ENCODE measurements at regions not wholly inside any gene's neighbourhood (a gene's known extent, or its start where the extent isn't known, plus 50 kb on each side); places are given as distances from the start of the nearest gene placed in this dataset.
"Not testable (repeated sequence)": the region's sequence is repeated elsewhere in the genome, so short reads cannot be mapped to it uniquely, and the experiment has no call there.

DNA sequence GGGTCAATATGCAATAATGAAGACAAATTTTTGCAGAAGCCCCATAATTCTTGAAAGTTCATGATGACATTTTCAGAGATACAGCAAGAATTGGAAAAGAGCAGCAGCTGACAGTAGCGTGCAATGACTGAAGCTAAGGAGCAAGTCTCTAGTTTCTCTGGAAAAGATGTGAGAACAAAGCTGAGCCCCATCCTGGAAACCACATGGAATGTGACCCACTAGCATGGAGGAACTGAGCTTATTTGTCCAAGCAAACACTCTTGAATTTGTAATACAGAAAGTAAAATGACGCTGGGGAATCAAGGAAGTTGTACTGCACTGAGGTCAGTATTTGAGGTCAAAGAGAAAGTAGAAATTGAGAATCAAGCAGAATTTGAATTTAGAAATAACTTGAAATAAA is 1447.2 kb downstream of the FSTL5 start:
- no peak for DNase-seq (ENCODE audit: unreplicated experiment)
- POLR2A ChIA-PET, result interaction anchor here (0.7 kb wide), 1 partner anchor 17 kb away, joined by 4 read pairs; no protein-coding TSS in a partner anchor
- TF ChIP-seq, protein P1, sequence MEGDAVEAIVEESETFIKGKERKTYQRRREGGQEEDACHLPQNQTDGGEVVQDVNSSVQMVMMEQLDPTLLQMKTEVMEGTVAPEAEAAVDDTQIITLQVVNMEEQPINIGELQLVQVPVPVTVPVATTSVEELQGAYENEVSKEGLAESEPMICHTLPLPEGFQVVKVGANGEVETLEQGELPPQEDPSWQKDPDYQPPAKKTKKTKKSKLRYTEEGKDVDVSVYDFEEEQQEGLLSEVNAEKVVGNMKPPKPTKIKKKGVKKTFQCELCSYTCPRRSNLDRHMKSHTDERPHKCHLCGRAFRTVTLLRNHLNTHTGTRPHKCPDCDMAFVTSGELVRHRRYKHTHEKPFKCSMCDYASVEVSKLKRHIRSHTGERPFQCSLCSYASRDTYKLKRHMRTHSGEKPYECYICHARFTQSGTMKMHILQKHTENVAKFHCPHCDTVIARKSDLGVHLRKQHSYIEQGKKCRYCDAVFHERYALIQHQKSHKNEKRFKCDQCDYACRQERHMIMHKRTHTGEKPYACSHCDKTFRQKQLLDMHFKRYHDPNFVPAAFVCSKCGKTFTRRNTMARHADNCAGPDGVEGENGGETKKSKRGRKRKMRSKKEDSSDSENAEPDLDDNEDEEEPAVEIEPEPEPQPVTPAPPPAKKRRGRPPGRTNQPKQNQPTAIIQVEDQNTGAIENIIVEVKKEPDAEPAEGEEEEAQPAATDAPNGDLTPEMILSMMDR (IDR thresholded peaks at IDR 0.05; ENCODE audit: unreplicated experiment), result no peak
- no peaks in the 10 kb centered on the region for H3K36me3 Mint-ChIP-seq (ENCODE audit: insufficient read depth, unreplicated experiment)
- CTCF ChIA-PET, result interaction anchor here (1.1 kb wide), 1 partner anchor 15 kb away, joined by 3 read pairs; no protein-coding TSS in a partner anchor
- no peak overlapping the region for H3K27ac Mint-ChIP-seq (ENCODE audit: low read depth, unreplicated experiment)
- no peaks in the 10 kb centered on the region for H3K27me3 Mint-ChIP-seq (ENCODE audit: insufficient read depth, unreplicated experiment)
- H3K4me3 Mint-ChIP-seq (ENCODE audit: unreplicated experiment), result no peak overlapping the region
- H3K4me1 Mint-ChIP-seq (ENCODE audit: insufficient read depth, unreplicated experiment), result no peaks in the 10 kb centered on the region
- no TSS peak for BruUV-seq (replicated peaks)
- no peaks in the 10 kb centered on the region for H3K9me3 Mint-ChIP-seq (ENCODE audit: unreplicated experiment)
- intact Hi-C loops (cut with micrococcal nuclease), result no loop called here

DNA sequence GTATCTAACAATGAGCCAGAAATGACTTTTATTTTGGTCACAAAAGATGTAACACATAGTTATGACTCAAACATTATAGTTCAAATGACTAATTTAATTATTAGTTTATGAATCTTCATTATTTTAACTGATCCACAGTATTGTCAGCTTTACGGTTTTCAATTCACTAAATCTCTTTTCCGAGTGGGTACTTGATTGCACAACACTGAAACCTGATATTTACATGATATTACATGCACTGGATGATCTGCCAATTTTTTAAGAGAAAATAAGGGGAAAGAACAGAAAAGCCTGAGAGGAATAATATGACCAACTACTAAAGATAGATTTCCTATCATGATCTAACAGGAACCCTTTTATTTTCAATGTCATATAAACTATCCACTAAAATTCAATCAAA is 1446.0 kb downstream of the FSTL5 start:
- ChIA-PET POLR2A (no interaction called here), CTCF (no interaction called here)
- intact Hi-C loops (cut with micrococcal nuclease), result no loop called here
- DNase-seq (ENCODE audit: unreplicated experiment), result no peak
- Mint-ChIP-seq H3K4me1 (ENCODE audit: insufficient read depth, unreplicated experiment) (no peaks in the 10 kb centered on the region), H3K27me3 (ENCODE audit: insufficient read depth, unreplicated experiment) (no peaks in the 10 kb centered on the region), H3K27ac (ENCODE audit: low read depth, unreplicated experiment) (no peak overlapping the region), H3K36me3 (ENCODE audit: insufficient read depth, unreplicated experiment) (no peaks in the 10 kb centered on the region), H3K9me3 (ENCODE audit: unreplicated experiment) (no peaks in the 10 kb centered on the region), H3K4me3 (ENCODE audit: unreplicated experiment) (no peak overlapping the region)
- BruUV-seq (replicated peaks), result no TSS peak
- TF ChIP-seq, protein P1 (IDR thresholded peaks at IDR 0.05; ENCODE audit: unreplicated experiment), result no peak

DNA sequence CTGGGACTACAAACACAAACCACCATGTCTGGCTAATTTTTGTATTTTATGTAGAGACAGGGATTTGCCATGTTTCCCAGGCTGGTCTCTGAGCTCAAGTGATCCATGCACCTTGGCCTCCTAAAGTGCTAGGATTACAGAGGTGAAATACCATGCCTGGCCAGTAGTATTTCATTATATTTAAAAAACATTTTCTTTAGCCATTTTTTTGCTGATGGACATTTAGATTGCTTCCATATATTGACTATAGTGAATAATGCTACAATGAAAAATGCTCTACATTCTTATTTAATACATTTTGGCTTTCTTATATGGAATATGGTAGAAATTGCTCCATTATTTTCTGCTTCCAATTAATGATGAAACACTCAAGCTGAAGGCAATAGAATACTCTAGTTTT is 1439.7 kb downstream of the FSTL5 start:
- POLR2A ChIA-PET, result no interaction called here
- Mint-ChIP-seq H3K9me3 (ENCODE audit: unreplicated experiment) (no peaks in the 10 kb centered on the region), H3K4me3 (ENCODE audit: unreplicated experiment) (no peak overlapping the region), H3K27ac (ENCODE audit: low read depth, unreplicated experiment) (no peak overlapping the region), H3K27me3 (ENCODE audit: insufficient read depth, unreplicated experiment) (no peaks in the 10 kb centered on the region), H3K4me1 (ENCODE audit: insufficient read depth, unreplicated experiment) (no peaks in the 10 kb centered on the region), H3K36me3 (ENCODE audit: insufficient read depth, unreplicated experiment) (no peaks in the 10 kb centered on the region)
- TF ChIP-seq, protein P1 (IDR thresholded peaks at IDR 0.05; ENCODE audit: unreplicated experiment), result no peak
- CTCF ChIA-PET, result interaction anchor here (0.5 kb wide), 1 partner anchor 265 kb away, joined by 8 read pairs; no protein-coding TSS in a partner anchor
- BruUV-seq (replicated peaks), result no TSS peak
- DNase-seq (ENCODE audit: unreplicated experiment), result no peak
- intact Hi-C loops (cut with micrococcal nuclease), result no loop called here

DNA sequence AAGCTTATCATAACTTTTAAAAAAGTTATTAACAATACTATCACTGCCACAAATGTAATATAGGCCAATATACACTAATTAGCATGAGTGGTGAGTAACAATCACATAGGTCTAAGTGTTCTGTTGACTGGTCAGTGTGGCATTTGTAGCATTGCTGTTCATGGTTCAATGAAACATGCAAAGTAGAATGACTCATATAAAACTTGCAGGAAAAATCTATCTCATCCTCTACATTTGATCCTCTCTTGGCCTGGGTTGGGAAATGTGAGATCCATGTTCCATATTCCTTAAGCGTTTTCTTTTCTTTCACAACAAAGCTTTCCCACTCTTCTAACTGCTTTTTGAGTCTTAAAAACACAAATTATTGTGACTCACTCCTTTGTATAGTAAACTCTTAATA is 1418.7 kb downstream of the FSTL5 start:
- H3K36me3 Mint-ChIP-seq (ENCODE audit: insufficient read depth, unreplicated experiment), result no peaks in the 10 kb centered on the region
- no peak overlapping the region for H3K4me3 Mint-ChIP-seq (ENCODE audit: unreplicated experiment)
- H3K9me3 Mint-ChIP-seq (ENCODE audit: unreplicated experiment), result peaks cover 6% of the 10 kb centered on the region
- TF ChIP-seq, protein P1 (IDR thresholded peaks at IDR 0.05; ENCODE audit: unreplicated experiment), result no peak
- H3K4me1 Mint-ChIP-seq (ENCODE audit: insufficient read depth, unreplicated experiment), result no peaks in the 10 kb centered on the region
- H3K27me3 Mint-ChIP-seq (ENCODE audit: insufficient read depth, unreplicated experiment), result no peaks in the 10 kb centered on the region
- BruUV-seq (replicated peaks), result no TSS peak
- DNase-seq (ENCODE audit: unreplicated experiment), result no peak
- intact Hi-C loops (cut with micrococcal nuclease), result no loop called here
- no peak overlapping the region for H3K27ac Mint-ChIP-seq (ENCODE audit: low read depth, unreplicated experiment)
- CTCF ChIA-PET, result interaction anchor here (0.7 kb wide), 1 partner anchor 839 kb away, joined by 4 read pairs; no protein-coding TSS in a partner anchor
- POLR2A ChIA-PET, result no interaction called here

DNA sequence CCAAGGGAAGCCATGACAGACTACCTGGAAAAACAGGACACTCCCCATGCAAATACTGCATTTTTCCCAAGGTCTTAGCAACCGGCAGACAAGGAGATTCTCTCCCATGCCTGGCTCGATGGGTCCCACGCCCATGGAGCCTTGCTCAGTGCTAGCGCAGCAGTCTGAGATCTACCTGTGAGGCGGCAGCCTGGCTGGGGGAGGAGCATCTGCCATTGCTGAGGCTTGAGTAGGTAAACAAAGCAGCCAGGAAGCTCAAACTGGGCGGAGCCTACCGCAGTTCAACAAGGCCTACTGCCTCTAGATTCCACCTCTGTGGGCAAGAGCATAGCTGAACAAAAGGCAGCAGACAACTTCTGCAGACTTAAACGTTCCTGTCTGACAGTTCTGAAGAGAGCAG is 1417.2 kb downstream of the FSTL5 start:
- H3K27ac Mint-ChIP-seq (ENCODE audit: low read depth, unreplicated experiment); H3K9me3 Mint-ChIP-seq (ENCODE audit: unreplicated experiment); H3K36me3 Mint-ChIP-seq (ENCODE audit: insufficient read depth, unreplicated experiment); POLR2A ChIA-PET; DNase-seq (ENCODE audit: unreplicated experiment); H3K4me3 Mint-ChIP-seq (ENCODE audit: unreplicated experiment); H3K4me1 Mint-ChIP-seq (ENCODE audit: insufficient read depth, unreplicated experiment); H3K27me3 Mint-ChIP-seq (ENCODE audit: insufficient read depth, unreplicated experiment); BruUV-seq (replicated peaks); CTCF ChIA-PET; intact Hi-C loops (cut with micrococcal nuclease): not testable (repeated sequence)
